ENCODE measurements at regions not wholly inside any gene's neighbourhood (a gene's known extent, or its start where the extent isn't known, plus 50 kb on each side); places are given as distances from the start of the nearest gene placed in this dataset.

DNA sequence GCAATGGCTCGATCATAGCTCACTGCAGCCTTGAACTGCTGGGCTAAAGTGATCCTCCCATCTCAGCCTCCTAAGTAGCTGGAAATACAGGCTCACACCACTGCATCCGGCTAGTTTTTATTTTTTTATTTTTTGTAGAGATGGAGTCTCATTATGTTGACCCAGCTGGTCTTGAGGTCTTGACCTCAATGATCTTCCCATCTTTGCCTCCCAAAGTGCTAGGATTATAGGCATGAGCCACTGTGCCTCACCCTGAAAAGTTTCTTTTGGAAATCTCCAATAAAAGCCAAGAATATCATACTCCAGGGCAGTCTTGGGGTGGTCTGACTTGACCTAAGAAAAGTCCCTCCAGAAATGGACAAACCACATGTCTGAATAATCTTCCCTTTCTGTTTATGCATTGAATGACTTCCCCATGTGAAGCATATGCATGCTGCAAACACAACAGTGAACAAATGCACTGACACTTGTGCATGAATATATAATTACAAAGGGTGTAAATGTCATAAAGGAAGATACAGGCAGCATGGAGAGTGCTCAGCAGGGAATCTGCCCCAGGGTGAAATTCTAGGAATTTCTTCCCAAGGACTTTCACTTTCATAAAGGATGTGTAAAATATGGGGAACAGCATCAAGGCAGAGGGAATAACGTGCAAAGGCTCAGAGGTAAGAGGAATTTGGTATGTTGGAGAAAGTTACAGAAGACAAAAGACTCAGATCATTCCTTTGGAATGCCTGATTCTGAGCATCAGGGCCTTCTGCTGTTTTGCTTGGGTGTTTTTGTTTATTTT is 142.4 kb upstream of the LYZL1 start:
- no peak for TF ChIP-seq CTCF (conservative IDR thresholded peaks at IDR 0.05; ENCODE audit: low read depth, low read length)
- Histone ChIP-seq H3K27me3 (ENCODE audit: insufficient read depth, low read depth) (no peaks in the 10 kb centered on the region), H4K20me1 (ENCODE audit: insufficient read depth) (no peaks in the 10 kb centered on the region), H2AFZ (ENCODE audit: low read depth) (no peak overlapping the region), H3K27ac (no peak overlapping the region), H3K4me2 (no peak overlapping the region), H3K9ac (no peak overlapping the region), H3K4me1 (ENCODE audit: low read depth, poor library complexity, severe bottlenecking) (peaks cover 18% of the 10 kb centered on the region), H3K36me3 (ENCODE audit: insufficient read depth) (no peaks in the 10 kb centered on the region), H3K4me3 (IDR thresholded peaks at IDR 0.05; ENCODE audit: insufficient read depth, low read depth, low read length) (no peak overlapping the region), H3K79me2 (ENCODE audit: insufficient read depth, low read depth) (no peaks in the 10 kb centered on the region)

- no peak for TF ChIP-seq CTCF (conservative IDR thresholded peaks at IDR 0.05; ENCODE audit: low read depth, low read length)
- Histone ChIP-seq H3K27ac (no peak overlapping the region), H3K4me3 (IDR thresholded peaks at IDR 0.05; ENCODE audit: insufficient read depth, low read depth, low read length) (no peak overlapping the region)
Observed at GRCh38 chr10:29150010-29150409, 138.9 kb upstream of the LYZL1 start.

DNA sequence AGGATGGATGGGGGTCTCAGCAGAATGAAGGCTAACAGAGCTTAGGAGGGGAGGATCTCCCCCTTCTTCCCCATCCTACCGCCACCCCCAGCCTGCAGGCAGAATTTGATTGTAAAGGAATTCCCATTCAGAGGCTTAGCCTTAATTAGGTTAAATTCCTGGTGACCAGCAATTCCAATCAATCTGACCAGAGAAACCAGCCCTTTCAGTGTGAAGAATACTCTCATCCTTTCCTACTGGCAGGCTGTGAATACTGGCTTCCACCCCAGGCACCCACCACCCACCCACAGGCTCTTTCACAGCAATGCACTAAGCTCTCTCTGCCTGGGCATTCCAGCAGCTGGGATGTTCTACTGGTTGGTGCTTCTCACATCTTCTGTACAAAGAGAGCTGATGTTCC is 137.9 kb upstream of the LYZL1 start:
- no peak overlapping the region for H2AFZ ChIP-seq (ENCODE audit: low read depth)
- no peak overlapping the region for H3K4me2 ChIP-seq
- no peaks in the 10 kb centered on the region for H3K36me3 ChIP-seq (ENCODE audit: insufficient read depth)
- no peaks in the 10 kb centered on the region for H3K27me3 ChIP-seq (ENCODE audit: insufficient read depth, low read depth)
- no peaks in the 10 kb centered on the region for H3K79me2 ChIP-seq (ENCODE audit: insufficient read depth, low read depth)
- no peak for TF ChIP-seq CTCF (conservative IDR thresholded peaks at IDR 0.05; ENCODE audit: low read depth, low read length)
- H3K27ac ChIP-seq: no peak overlapping the region
- H3K9ac ChIP-seq: no peak overlapping the region
- no peak overlapping the region for H3K4me3 ChIP-seq (IDR thresholded peaks at IDR 0.05; ENCODE audit: insufficient read depth, low read depth, low read length)
- H3K4me1 ChIP-seq (ENCODE audit: low read depth, poor library complexity, severe bottlenecking): no peaks in the 10 kb centered on the region
- no peaks in the 10 kb centered on the region for H4K20me1 ChIP-seq (ENCODE audit: insufficient read depth)

More at GRCh38 chr10:29150010-29150409, 138.9 kb upstream of the LYZL1 start:
- peaks cover 3% of the 10 kb centered on the region for H3K4me1 ChIP-seq (ENCODE audit: low read depth, poor library complexity, severe bottlenecking)
- H2AFZ ChIP-seq (ENCODE audit: low read depth): no peak overlapping the region
- no peaks in the 10 kb centered on the region for H4K20me1 ChIP-seq (ENCODE audit: insufficient read depth)
- H3K4me2 ChIP-seq: no peak overlapping the region
- H3K36me3 ChIP-seq (ENCODE audit: insufficient read depth): no peaks in the 10 kb centered on the region
- H3K9ac ChIP-seq: no peak overlapping the region
- no peaks in the 10 kb centered on the region for H3K79me2 ChIP-seq (ENCODE audit: insufficient read depth, low read depth)
- H3K27me3 ChIP-seq (ENCODE audit: insufficient read depth, low read depth): no peaks in the 10 kb centered on the region

GRCh38 chr10:29157321-29157720 is 131.5 kb upstream of the LYZL1 start:
- Histone ChIP-seq H3K4me1 (ENCODE audit: low read depth, poor library complexity, severe bottlenecking) (no peaks in the 10 kb centered on the region), H3K4me3 (IDR thresholded peaks at IDR 0.05; ENCODE audit: insufficient read depth, low read depth, low read length) (no peak overlapping the region), H3K79me2 (ENCODE audit: insufficient read depth, low read depth) (no peaks in the 10 kb centered on the region), H4K20me1 (ENCODE audit: insufficient read depth) (no peaks in the 10 kb centered on the region), H2AFZ (ENCODE audit: low read depth) (no peak overlapping the region), H3K36me3 (ENCODE audit: insufficient read depth) (no peaks in the 10 kb centered on the region), H3K4me2 (no peak overlapping the region), H3K27me3 (ENCODE audit: insufficient read depth, low read depth) (no peaks in the 10 kb centered on the region), H3K9ac (no peak overlapping the region), H3K27ac (no peak overlapping the region)
- TF ChIP-seq CTCF (conservative IDR thresholded peaks at IDR 0.05; ENCODE audit: low read depth, low read length): no peak

Data from KMS-11 (cell line).